Ureter (tissue), 1 donor: ENCODE measurements at regions not wholly inside any gene's neighbourhood (a gene's known extent, or its start where the extent isn't known, plus 50 kb on each side); places are given as distances from the start of the nearest gene placed in this dataset.
A peak's percentile ranks its signal among the peaks of the same experiment; 100 is the strongest.

Experiments used
- DNase-seq: peaks from one replicate; pipeline ENCODE4 v3.0.0-alpha.2; 2020; ENCODE audit warnings: low spot score
- donor health status: DM: yes; HTN: yes; CAD: no.

GRCh38 chr11:113553915-113554314 is 78.7 kb upstream of the DRD2 start:
- no peak for DNase-seq

- DNase-seq: no peak
Measured at GRCh38 chr11:113553235-113553634, 78.0 kb upstream of the DRD2 start.

GRCh38 chr11:113552271-113552670 is 77.1 kb upstream of the DRD2 start:
- no peak for DNase-seq

- no peak for DNase-seq
Measured at GRCh38 chr11:113551645-113552044, 76.4 kb upstream of the DRD2 start.

GRCh38 chr11:113549611-113550578 is 74.7 kb upstream of the DRD2 start:
- no peak for DNase-seq

- DNase-seq: no peak
Measured at GRCh38 chr11:113549061-113549460, 73.9 kb upstream of the DRD2 start.

GRCh38 chr11:113547739-113548138 is 72.5 kb upstream of the DRD2 start:
- DNase-seq: no peak

- no peak for DNase-seq
Measured at GRCh38 chr11:113546757-113547507, 71.7 kb upstream of the DRD2 start.

GRCh38 chr11:113542420-113542819 is 67.2 kb upstream of the DRD2 start:
- DNase-seq: no peak

- DNase-seq: no peak
Measured at GRCh38 chr11:113540416-113541330, 65.5 kb upstream of the DRD2 start.

- DNase-seq: no peak
Measured at GRCh38 chr11:113538451-113539412, 63.5 kb upstream of the DRD2 start.

GRCh38 chr11:113534625-113535024 is 59.4 kb upstream of the DRD2 start:
- DNase-seq: peak; percentile 1

- peak; percentile 2 for DNase-seq
Measured at GRCh38 chr11:113533425-113533698, 58.2 kb upstream of the DRD2 start.

- peak; percentile 80 for DNase-seq
Measured at GRCh38 chr11:113532697-113533424, 57.7 kb upstream of the DRD2 start.

- DNase-seq: peak; percentile 26
Measured at GRCh38 chr11:113531575-113532451, 56.6 kb upstream of the DRD2 start.

GRCh38 chr11:113531083-113531482 is 55.9 kb upstream of the DRD2 start:
- no peak for DNase-seq

- DNase-seq: peak; percentile 13
Measured at GRCh38 chr11:113529606-113530005, 54.4 kb upstream of the DRD2 start.

GRCh38 chr11:113528982-113529381 is 53.8 kb upstream of the DRD2 start:
- peak; percentile 17 for DNase-seq

- DNase-seq: no peak
Measured at GRCh38 chr11:113526521-113526920, 51.3 kb upstream of the DRD2 start.
